GM12892 (cell line): ENCODE measurements at regions not wholly inside any gene's neighbourhood (a gene's known extent, or its start where the extent isn't known, plus 50 kb on each side); places are given as distances from the start of the nearest gene placed in this dataset.
"Not testable (repeated sequence)": the region's sequence is repeated elsewhere in the genome, so short reads cannot be mapped to it uniquely, and the experiment has no call there.

Source experiments
- POLR2A ChIP-seq: IDR thresholded peaks from 2 replicates; pipeline ENCODE4 v1.6.1; 2011; ENCODE audit warnings: low read depth, low read length, control low read depth
- POLR2AphosphoS5 ChIP-seq: IDR thresholded peaks from 2 replicates; pipeline ENCODE4 v1.6.1; 2011; ENCODE audit warnings: low read depth, low read length, control low read depth

GRCh38 chr2:128671981-128672757 is 353.5 kb upstream of the HS6ST1 start:
- not testable (repeated sequence) for TF ChIP-seq POLR2A, POLR2AphosphoS5
